DMS114 treated with DMSO at 0.1 percent for 48 hours (cell line): ENCODE measurements at regions not wholly inside any gene's neighbourhood (a gene's known extent, or its start where the extent isn't known, plus 50 kb on each side); places are given as distances from the start of the nearest gene placed in this dataset.
"Not testable (repeated sequence)": the region's sequence is repeated elsewhere in the genome, so short reads cannot be mapped to it uniquely, and the experiment has no call there.

ENCODE experiments used
- DNase-seq: peaks from one replicate; lab custom pipeline; 2025; ENCODE audit not compliant: unreplicated experiment; lab: John Stamatoyannopoulos, UW

DNA sequence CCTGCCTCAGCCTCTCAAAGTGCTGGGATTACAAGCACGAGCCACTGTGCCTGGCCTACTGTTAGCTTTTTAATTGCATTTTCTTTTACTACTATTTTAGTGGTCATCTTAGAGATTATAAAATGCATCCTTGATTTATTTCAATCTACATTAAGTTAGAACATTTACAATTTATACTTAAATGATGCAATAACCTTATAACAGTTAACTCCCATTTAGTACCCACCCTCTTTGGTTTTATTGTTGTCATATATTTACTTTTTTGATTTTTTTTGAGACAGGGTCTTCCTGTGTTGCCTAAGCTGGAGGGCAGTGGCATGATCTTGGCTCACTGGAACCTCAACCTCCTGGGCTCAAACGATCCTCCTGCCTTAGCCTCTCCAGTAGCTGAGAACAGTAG is 77.3 kb downstream of the PPCDC start:
- DNase-seq = no peak

DNA sequence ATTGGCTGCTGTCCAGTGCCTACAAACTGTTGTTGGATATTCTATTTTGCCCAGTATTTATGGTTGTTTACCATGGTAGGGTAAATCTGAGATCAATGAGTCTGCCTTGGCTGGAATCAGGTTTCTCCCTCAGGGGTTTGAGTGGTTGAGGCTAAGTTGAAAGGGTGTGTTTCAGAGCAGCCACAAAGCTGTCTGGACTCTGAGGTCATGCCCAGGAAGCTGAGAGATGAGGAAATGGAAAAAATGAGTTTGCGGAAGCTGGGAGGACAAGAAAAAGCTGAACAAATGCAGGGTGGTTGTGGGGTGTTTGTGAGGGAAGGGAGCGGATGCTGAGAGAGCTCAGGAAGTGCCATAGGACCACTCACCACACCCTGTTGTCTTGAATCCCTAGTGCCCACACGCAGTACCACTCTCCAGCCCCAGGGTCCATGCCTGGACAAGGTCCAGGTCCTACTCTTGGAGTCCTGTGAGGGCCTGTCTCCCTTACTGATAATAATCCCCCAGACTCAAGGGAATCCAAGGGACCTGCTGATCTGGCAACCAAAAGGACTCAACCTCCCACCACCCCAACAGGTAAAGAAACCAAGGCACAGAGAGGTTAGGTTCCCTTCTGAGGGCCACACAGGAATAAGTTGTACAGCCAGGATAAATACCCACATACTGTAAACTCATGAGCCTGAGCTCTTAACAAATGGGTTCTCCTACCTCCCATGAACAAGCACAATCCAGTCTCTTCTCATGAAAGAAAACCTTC is 81.6 kb downstream of the PPCDC start:
- DNase-seq = no peak

DNA sequence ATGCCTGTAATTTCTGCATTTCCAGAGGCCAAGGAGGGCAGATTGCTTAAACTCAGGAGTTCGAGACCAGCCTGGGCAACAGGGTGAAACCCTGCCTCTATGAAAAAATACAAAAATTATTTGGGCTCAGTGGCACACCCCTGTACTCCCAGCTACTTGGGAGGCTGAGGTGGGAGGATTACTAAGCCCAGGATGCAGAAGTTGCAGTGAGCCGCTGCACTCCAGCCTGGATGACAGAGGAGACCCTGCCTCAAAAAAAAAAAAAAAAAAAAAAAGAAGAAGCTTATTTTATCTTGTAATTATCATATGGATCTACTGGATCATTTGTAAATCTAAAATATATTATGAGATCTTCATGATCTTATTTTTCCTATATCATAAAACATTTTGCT is 84.1 kb downstream of the PPCDC start:
- DNase-seq = no peak

DNA sequence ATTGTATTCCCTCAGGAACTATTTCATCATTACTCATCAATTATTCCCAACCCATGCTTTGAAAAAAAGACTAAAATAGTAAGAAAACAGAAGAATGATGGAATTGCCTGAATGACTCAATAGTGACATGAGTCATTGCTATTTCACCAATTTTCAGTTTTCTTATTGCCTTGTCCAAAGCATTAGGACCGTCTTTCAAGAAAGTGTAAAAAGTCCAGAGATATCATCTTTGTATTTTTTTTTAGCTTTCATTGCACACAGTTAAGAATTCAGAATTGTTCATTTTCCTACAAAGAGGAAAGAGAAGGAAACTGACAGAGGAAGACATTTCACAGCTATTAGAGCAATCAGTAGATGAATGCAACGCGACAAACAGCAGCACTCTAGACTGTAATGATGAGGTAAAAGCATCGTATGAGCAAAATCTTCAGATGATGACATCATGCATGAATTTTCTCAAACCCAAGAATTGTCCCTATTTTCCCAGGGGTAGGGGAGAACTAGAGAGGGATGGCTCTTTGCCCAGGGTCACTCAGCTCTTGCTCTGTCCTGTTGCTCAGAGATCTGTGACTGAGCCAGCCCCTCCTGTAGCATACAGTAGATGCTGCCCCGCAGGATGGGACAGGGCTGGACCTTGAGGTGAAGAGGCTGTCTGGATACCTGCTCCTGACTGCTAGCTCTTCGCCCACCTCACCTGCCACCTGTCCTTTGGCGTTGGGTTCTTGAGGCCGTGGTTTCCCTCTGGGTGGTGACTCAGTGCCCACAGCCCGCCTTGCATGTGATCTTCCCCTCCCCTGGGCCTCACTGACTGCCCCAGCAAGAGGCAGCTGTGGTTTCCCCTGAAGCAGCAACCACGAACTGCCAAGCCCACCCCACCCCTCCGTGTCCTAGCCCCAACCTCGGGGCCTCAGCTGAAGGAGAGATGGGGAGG is 84.8 kb downstream of the PPCDC start:
- no peak for DNase-seq

DNA sequence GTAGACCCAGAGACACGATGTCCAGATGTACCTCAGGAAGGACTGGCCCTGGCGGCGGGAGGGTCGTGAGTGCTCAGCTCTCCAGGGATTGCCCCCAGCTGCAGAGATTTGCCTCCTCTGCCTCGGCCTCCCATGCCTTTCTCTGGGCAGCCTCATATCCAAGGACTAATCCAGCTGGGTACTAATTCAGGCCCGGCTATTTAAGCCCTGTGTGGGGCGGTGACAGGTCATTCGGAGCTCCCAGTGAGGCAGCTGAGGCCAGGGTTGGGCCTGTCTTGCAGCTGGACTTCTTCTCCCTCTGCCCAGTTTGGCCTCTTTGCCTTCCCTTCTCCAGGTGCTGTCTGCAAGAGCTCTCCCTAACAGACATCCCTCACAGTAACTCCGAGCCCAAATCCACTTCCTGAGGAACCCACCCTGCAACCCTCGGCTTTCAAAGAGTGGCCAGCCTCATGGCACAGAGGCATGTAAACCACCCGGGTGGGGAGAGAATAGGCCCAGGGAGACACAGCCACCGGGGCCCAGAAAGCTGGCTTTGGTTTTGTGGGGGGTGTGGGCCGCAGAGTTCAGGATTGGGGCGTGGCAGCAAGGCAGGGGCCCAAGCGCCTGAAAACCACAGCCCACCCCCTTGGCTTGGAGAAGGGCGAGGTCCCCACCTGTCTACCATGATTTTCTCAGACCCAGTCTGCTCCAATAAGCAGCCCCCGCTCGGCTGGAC is 85.8 kb downstream of the PPCDC start:
- DNase-seq = no peak

DNA sequence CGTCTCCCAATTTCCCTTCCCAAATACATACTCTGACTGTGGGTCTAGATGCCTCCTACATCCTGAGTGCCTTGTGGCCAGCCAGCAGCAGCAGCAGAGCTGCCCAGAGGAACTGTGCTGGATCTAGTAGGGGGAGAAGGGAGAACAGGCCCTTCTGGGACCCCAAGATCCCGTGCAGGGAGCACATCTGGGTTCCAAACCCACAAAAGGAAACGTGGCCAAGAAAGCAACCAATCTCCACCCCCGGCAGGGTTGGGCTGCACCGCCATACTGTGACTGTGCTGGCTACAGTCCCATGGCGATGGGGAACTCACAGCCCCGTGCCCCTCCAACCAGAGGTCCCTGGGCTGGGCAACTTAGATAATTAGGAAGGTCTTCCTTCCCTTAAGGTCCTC is 86.3 kb downstream of the PPCDC start:
- no peak for DNase-seq

DNA sequence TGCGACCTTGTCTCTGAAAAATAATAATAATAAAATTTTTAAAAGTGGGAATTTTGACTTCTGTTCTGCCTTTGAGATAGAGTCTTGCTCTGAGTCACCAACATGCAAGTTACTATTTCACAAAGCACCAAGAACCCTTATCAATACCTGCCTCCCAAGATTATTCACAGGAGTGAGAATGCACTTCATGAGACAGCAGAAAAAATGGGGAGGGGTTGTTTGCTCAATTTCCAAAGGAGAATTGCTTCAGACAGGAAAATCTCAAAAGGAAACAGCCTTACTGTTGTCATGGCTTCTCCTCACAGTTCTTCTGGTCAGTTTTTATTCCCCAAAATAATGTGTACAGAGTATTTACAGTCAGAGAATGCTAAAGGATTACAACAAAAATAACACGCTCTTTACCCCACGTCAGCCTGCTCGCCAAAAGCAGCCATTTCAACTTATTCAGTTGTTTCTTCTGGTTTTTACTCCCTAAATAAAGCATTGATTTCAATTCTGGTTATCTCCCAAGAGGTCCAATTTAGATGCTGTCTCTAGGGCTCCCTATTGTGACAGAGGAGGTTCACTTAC is 89.0 kb downstream of the PPCDC start:
- no peak for DNase-seq

DNA sequence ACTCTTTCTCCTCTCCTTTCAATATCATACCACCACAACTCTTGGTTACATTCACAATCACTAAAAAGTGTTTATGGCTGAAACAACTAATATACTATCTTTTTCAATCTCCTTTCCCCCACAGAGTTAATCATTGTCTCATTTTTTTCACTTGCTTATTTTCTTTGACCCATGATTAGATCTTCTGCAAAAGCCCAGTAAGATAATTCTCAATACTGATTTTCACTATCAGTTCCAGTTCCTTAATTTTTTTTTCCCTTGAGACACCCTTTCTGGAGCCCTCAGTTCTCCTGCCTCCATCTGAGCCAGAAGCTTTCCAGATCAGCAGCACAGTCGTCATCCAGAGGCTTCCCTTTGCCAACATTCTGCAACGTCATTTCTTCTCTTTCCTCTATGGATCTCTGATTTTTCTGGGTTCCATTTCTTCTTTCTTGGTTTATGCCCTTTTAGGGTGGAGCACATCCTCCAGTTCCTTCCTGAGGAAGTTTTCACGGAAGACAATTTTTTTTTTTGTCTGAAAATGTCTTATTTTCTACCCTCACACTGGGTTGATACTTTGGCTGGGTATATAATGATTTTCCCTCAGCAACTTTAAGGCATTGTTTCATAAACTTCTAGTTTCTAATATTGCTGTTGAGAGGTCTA is 88.7 kb upstream of the C15orf39 start:
- no peak for DNase-seq

DNA sequence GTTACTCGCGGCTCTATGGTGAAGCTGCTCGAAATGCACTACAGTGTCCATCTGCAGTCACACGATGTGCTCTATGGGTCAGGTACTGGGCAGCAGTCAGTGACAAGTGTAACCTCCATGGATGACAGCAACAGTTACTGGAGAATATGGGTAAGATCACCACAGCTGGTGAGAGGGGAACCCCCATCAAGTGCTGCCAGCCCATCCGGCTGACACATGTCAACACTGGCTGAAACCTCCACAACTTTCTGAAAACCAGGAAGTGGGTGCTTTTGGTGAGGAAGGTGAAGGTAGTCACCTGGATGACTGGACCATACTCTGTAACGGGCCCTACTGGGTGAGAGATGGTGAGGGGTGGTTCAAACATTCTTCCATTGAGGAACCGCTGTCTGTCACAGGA is 87.4 kb upstream of the C15orf39 start:
- DNase-seq = no peak

DNA sequence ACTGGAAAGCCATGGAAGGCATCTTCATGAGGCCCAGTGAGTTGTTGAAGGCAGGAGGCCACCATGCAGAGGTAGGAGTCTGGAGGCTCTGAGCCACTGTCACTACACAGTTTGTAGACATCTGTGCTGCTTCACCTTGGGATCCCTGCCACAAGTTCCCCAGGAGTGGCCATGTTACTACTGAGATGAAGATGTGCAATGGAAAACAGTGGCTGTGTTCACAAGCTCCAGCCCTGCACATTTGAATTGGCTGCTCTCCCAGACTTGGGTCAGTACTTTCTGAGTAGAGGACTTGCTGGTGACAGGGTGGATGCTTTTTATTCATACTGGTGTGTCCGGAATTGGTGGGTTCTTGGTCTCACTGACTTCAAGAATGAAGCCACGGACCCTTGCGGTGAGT is 86.9 kb upstream of the C15orf39 start:
- DNase-seq = no peak

DNA sequence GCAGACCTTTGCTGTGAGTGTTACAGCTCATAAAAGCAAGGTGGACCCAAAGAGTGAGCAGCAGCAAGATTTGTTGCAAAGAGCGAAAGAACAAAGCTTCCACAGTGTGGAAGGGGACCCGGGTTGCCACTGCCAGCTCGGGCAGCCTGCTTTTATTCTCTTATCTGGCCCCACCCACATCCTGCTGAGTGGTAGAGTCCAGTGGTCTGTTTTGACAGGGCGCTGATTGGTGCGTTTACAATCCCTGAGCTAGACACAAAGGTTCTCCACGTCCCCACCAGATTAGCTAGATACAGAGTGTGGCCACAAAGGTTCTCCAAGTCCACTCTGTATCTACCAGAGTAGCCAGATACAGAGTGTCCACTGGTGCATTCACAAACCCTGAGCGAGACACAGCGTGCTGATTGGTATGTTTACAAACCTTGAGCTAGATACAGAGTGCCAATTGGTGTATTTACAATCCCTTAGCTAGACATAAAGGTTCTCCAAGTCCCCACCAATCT is 86.2 kb upstream of the C15orf39 start:
- DNase-seq = not testable (repeated sequence)

DNA sequence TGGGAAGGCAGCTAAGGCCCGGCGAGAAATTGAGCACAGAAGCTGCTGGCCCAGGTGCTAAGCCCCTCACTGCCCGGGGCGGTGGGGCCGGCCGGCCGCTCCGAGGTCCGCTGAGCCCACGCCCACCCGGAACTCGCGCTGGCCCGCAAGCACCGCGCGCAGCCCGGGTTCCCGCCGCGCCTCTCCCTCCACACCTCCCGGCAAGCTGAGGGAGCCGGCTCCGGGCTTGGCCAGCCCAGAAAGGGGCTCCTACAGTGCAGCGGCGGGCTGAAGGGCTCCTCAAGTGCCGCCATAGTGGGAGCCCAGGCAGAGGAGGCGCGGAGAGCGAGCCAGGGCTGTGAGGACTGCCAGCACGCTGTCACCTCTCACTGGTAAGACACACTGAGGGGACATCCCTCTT is 85.5 kb upstream of the C15orf39 start:
- DNase-seq = not testable (repeated sequence)

DNA sequence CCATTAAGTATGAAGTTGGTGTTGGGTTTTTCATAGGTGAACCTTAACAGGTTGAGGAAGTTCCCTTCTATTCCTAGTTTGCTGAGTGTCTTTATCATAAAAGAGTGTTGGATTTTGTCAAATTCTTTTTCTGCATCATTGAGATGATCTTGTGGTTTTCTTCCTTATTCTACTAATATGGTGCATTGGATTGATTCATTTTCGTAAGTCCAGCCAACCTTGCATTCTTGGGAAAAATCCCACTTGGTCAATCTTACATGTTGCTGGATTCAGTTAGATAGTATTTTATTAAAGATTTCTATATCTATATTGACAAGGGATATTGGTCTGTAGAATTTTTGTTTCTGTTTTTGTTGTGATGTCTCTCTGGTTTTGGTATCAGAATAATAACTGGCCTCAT is 83.7 kb upstream of the C15orf39 start:
- no peak for DNase-seq

DNA sequence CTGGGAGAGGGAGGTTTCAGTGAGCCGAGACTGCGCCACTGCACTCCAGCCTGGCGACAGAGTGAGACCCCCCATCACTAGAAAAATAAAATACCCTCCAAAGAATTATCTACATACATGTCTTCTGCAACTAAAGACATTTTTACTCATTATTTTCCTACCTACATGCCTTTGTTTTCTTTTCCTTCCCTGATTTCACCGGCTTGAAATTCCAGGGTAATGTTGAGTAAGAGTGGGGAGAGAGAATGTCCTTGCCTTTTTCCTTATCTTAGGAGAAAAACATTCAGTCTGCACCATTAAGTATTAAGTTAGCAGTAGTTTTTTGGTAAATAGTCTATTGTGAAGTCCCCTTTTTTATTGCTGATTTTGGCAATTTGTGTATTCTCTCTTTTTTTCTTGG is 82.4 kb upstream of the C15orf39 start:
- DNase-seq = not testable (repeated sequence)

DNA sequence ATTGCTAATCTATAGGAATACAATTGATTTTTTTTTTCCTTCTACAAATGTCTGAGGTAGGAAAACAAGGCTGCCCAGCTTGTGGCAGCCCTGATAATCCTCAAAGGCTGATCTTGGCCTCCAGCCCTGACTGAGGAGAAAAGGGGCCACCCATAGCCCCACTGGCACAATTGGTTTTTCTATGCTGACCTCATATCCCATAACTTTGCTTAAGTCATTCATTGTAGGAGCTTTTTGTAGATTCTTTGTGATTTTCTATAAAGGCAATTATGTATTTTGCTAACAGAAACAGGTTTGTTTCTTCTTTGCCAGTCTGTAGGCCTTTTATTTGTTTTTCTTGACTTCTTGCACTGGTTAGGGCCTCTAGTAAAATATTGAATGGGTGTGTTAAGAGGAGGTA is 80.2 kb upstream of the C15orf39 start:
- DNase-seq = no peak

DNA sequence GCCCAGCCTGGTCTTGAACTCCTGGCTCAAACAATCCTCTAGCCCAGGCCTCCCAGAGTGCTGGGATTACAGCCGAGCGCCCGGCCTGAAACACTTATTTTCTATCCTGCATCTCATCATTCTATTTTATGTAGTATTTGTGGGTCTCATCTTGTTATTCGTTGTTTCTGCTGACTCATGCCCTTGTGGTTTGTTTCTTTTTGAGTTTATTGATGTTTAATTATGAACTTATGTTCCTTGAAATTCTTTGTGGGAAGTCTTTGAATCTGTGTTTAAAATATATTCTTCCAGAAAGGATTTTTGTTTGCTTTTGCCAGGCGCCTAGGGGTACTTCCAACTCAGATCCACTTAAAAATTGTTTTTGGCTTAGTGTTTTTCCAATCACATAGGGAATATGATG is 78.3 kb upstream of the C15orf39 start:
- no peak for DNase-seq

DNA sequence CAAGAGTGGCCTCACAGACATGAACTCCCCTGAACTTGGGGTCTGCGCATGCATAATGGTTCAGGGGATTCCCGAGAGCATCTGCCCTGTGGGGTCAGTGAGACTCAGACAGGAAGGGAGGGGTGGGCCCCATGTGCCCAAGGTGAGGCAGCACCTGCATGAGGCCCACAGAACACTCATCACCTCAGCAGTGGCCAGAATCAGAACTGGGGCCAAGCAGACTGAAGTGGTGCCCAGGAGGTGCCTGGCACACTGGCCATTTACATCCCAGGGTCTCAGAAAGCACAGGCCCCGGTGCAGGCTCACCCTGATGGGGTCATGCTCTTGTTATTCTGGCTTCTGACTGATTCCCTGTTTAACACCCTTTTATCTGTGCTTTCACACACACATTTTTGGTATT is 77.4 kb upstream of the C15orf39 start:
- DNase-seq = not testable (repeated sequence)

DNA sequence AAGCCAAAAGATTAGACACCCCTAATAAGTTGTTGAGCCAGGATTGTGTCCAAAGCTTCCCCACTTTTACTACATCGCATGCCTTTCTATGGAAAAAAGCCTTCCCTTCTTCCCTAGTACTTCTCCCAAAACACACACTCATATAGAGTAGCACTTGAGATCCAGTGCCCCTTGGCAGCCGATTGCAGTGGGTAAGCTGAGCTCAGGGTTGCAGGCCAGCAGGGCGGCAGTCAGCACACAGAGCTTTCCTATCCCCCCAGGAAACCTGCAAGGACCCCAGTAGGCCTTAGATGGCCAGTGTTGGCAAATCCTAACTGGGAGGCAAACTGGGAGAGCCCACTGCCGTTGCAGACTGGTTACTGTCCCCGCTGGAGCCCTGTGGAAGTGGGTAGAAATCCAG is 75.7 kb upstream of the C15orf39 start:
- DNase-seq = no peak

DNA sequence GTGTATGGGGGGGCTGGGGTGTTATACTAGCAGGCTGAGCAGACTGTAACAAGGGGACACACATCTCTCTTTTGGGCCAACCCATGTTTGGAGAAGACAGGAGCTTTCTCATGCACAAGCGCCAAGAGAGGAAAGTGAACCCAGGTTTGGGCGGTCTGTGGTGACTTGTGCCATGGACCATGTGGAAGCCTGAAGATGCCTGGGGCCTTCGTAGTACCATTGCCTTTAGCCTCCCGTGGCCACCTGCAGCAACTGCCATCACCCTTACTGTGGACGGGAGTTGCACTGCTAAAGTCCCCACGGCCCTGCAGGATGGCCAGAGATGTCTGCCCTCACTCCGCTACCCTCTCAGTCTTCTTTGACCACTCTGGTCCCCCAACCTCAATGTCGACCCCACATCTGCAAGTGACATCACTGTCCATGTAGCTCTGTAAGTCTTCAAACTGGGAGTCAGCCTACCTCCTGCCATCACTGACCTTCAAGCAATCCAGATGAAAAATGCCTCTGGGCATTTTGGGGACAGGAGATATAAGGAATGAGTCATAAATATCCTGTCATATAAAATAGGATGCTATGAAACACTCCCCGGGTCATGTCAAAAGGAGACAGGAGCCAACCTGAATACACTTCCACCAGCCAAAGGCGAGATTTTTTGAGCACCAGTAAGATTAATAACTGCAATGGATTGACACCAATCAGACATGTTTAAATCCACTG is 74.7 kb upstream of the C15orf39 start:
- no peak for DNase-seq

DNA sequence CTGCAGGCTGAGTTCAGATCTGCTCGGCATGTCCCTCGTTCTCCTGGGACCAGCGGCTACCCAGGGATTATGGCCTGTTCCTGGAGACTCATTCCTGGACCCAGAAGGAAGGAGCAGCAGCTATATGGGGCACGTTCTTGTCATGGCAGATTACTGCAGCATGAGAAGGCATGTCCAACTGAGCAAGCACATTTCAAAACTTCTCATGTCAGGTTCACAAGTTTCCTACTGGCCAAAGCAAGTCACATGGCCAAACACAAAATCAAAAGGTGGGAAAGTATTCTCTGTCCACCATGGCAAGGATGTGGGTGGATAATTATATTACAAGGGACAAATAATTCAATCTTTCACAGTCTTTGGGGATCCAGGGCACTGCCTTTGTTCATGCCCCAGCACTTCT is 71.9 kb upstream of the C15orf39 start:
- DNase-seq = no peak
